Right lobe of liver (tissue), 6 donors: ENCODE measurements at regions not wholly inside any gene's neighbourhood (a gene's known extent, or its start where the extent isn't known, plus 50 kb on each side); places are given as distances from the start of the nearest gene placed in this dataset.

Source experiments
- ATAC-seq, 4 donors: fragments of 200-7000 bp; cut with Tn5 transposase; one replicate each; pipeline ENCODE4 v1.9.1; 2020; ENCODE audit warnings: mild to moderate bottlenecking in 4 of 4, moderate library complexity in 4 of 4
- DNase-seq, 3 donors: peaks; one replicate each; pipeline ENCODE4 v3.0.0-alpha.2; 2020
- H3K27ac ChIP-seq, 3 donors: fragments of 200-600 bp; one replicate each; pipeline ENCODE4 v1.8.0; 2022
- H3K27me3 ChIP-seq, 2 donors: fragments of 200-600 bp; one replicate each; pipeline ENCODE4 v1.8.0; 2022
- H3K36me3 ChIP-seq, 4 donors: fragments of 200-600 bp; sonication (generic) in 1 of 4; one replicate each; pipeline versions ENCODE4 v1.5.1 to v1.8.0; 2017 to 2022; ENCODE audit warnings: control low read depth in 1 of 4
- H3K4me1 ChIP-seq, 4 donors: fragments of 200-600 bp; sonication (generic) in 1 of 4; one replicate each; pipeline versions ENCODE4 v1.5.1 to v1.8.0; 2017 to 2022; ENCODE audit warnings: control low read depth in 1 of 4
- H3K4me3 ChIP-seq, 3 donors: fragments of 200-600 bp; one replicate each; pipeline ENCODE4 v1.8.0; 2022
- H3K9me3 ChIP-seq, 4 donors: fragments of 200-600 bp; sonication (generic) in 1 of 4; one replicate each; pipeline versions ENCODE4 v1.5.1 to v1.8.0; 2017 to 2022; ENCODE audit warnings: control low read depth in 1 of 4
- CTCF ChIP-seq, 4 donors: fragments of 200-600 bp in 3 of 4; fragments of 450-650 bp in 1 of 4; IDR thresholded peaks; one replicate each; pipeline versions ENCODE4 v1.5.1 to v1.8.0; 2016 to 2022; ENCODE audit warnings: antibody characterized with exemption in 4 of 4, mild to moderate bottlenecking in 2 of 4
- POLR2A ChIP-seq: fragments of 450-650 bp; IDR thresholded peaks from one replicate; pipeline ENCODE4 v1.6.1; 2017; ENCODE audit warnings: antibody characterized with exemption, mild to moderate bottlenecking
- WGBS: methylation state at CpG from one replicate; pipeline ENCODE4 v1.1.6; 2018; ENCODE audit warnings: low coverage, low lambda C conversion rate; ENCODE audit not compliant: insufficient coverage; ENCODE audit errors: missing lambda C conversion rate; 5-methylcytosine and 5-hydroxymethylcytosine counted together
- intact Hi-C, 2 donors: fragments of 100-400 bp; cut with DNase I; formaldehyde crosslinking; loops; one replicate each; pipeline versions ENCODE4 v1.11.2 to v1.14.1; 2022
- donor health status: DM: no; HTN: yes; CAD: no.
- donor health status: DM: no; HTN: no; CAD: no.
- donor health status: DM: no; HTN: no; CAD: no.
- donor health status: DM: no; HTN: yes; CAD: no.
- donor health status: DM: no; HTN: yes; CAD: no.

DNA sequence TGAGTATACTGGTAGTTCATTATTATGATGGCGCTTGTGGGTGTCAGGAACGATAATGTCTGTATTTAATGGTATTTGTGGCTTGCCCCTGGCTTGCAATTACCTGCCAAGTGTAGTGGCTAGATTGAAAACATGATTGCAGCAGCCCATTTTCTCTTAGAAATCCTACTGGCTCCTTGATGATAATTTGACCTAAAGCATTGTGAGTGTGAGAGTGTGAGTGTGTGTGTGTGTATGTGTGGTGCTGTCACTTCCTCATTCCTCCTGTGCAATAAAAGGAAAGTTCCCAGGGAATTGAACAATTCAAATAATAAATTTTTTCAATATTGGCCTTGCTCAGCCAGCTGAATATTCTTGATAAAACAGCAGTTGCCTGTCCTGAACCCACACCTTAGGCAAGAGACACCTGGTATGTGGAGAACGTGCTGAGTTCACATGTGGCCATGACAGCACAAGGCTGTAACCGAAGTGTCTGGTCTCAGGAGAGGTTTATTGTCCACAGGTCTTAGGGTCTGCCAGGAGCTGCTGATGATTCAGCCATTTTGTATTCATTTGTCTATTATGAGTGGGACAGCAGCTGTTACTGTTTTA lies 193.3 kb downstream of the CD47 start:
- no peaks in the 10 kb centered on the region for H3K36me3 ChIP-seq
- no peak overlapping the region for H3K27ac ChIP-seq
- DNase-seq (no peak), ATAC-seq (no peak)
- intact Hi-C loops: no loop called here
- no peak overlapping the region for H3K4me3 ChIP-seq
- no peaks in the 10 kb centered on the region for H3K9me3 ChIP-seq
- TF ChIP-seq CTCF (IDR thresholded peaks at IDR 0.05) (no peak), POLR2A (no peak)
- WGBS: 59% methylated on average over 4 of the region's 4 CpGs
- no peaks in the 10 kb centered on the region for H3K27me3 ChIP-seq
- H3K4me1 ChIP-seq: no peaks in the 10 kb centered on the region

- ATAC-seq (no peak), DNase-seq (no peak)
- Histone ChIP-seq H3K36me3 (no peaks in the 10 kb centered on the region), H3K9me3 (no peaks in the 10 kb centered on the region), H3K27ac (no peak overlapping the region), H3K4me3 (no peak overlapping the region), H3K27me3 (no peaks in the 10 kb centered on the region), H3K4me1 (no peaks in the 10 kb centered on the region)
- intact Hi-C loops: no loop called here
- no peak for TF ChIP-seq POLR2A
- no peak for TF ChIP-seq CTCF (IDR thresholded peaks at IDR 0.05)
- 51% methylated on average over 4 of the region's 4 CpGs for WGBS
Observed at GRCh38 chr3:107894998-107895397, 195.8 kb downstream of the CD47 start.

- Histone ChIP-seq H3K4me1 (no peaks in the 10 kb centered on the region), H3K9me3 (no peaks in the 10 kb centered on the region), H3K27me3 (no peaks in the 10 kb centered on the region), H3K36me3 (no peaks in the 10 kb centered on the region), H3K27ac (no peak overlapping the region), H3K4me3 (no peak overlapping the region)
- ATAC-seq (no peak), DNase-seq (no peak)
- TF ChIP-seq POLR2A (no peak), CTCF (IDR thresholded peaks at IDR 0.05) (no peak)
- intact Hi-C loops: no loop called here
- WGBS: 28% methylated on average over 7 of the region's 7 CpGs
Observed at GRCh38 chr3:107892955-107893624, 197.7 kb downstream of the CD47 start.

DNA sequence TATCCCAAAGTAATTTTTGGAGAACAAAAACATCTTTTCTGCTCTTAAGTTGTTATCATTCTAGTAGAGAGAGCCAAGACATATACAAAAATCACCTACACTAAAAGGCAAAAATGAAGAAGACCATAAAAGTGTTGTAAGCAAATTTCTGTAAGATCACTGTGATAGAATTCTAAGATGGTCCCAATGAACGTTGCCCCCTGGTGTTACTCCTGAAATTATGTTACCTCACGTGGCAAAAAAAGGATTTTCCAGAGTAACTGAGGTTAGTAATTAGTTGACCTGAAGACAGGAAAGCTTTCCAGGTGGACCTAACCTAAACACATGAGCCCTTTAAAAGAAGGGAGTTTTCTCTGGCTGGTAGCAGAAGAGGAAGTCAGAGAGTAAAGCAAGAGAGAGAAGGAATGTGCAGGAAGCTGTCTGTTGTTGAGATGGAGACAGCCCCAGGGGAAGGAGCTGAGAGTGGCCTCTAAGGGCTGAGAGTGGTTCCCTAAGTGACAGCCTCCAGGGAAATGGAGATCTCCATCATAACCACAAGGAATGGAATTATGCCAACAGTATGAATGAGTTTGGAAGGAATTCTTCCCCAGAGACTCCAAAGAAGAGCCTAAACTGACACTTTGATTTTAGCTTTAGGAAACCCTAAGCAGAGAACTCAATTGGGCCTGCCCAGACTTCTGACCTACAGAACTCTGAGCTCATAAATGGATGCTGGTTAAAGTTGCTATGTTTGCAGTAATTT lies 205.9 kb downstream of the CD47 start:
- Histone ChIP-seq H3K27ac (no peak overlapping the region), H3K9me3 (no peaks in the 10 kb centered on the region), H3K36me3 (no peaks in the 10 kb centered on the region), H3K4me3 (no peak overlapping the region), H3K27me3 (no peaks in the 10 kb centered on the region), H3K4me1 (no peaks in the 10 kb centered on the region)
- intact Hi-C loops: no loop called here
- TF ChIP-seq CTCF (IDR thresholded peaks at IDR 0.05) (no peak), POLR2A (no peak)
- DNase-seq (no peak), ATAC-seq (no peak)
- WGBS: 30% methylated on average over 2 of the region's 2 CpGs
